NCI-H82 (cell line): ENCODE measurements at regions not wholly inside any gene's neighbourhood (a gene's known extent, or its start where the extent isn't known, plus 50 kb on each side); places are given as distances from the start of the nearest gene placed in this dataset.

ENCODE experiments used
- DNase-seq: peaks from one replicate; lab custom pipeline; 2025; lab: John Stamatoyannopoulos, UW

- no peak for DNase-seq
These were observed 111.1 kb upstream of the SLC66A3 start for GRCh38 chr2:11044201-11044600.

GRCh38 chr2:11045294-11045693 lies 110.0 kb upstream of the SLC66A3 start:
- DNase-seq = no peak

DNA sequence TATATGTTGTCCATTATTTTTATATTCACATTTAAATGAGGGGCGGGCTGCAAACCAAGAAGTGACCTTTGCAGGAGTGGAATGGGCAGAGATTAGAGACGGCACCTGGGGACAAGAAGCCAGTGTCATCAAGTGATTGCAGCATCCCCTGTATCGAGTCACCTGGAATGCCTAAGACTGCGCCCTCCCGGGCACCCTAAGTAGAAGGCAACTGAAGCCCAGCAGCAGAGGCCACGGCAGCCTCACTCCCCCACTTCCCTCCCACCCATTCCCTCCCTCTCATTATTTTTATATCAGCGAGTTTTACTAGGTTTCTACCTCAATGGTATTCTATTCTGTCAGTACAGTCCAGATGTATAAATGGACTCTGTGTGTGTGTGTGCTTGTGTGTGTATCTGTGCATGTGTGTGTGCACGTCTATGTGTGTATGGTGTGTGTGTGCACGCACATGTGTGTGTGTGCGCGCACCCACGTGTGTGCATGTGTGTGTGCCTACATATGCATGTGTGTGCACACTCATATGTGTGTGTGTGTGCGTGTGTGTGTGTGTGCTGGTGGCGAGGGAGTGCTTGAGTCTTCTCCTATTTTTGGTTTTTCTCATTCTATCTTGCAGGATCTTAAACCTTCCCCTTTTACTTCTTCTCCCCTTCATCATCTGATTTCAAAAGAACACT lies 106.8 kb upstream of the SLC66A3 start:
- no peak for DNase-seq

GRCh38 chr2:11050565-11050964 lies 104.7 kb upstream of the SLC66A3 start:
- DNase-seq = no peak

DNA sequence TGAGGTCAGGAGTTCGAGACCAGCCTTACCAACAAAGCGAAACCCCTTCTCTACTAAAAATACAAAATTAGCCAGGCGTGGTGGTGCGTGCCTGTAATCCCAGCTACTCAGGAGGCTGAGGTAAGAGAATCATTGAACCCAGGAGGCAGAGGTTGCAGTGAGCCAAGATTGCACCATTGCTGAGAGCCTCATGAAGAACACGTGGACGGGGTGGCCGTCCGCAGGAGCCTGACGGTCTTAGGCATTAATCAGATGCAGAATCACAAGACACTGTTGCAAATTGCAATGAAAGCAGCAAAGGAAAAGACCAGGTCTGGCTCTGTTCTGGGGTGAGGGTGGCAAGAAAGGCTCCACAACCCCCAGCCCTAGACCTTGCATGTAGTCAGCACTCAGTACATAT lies 104.0 kb upstream of the SLC66A3 start:
- DNase-seq = no peak

DNA sequence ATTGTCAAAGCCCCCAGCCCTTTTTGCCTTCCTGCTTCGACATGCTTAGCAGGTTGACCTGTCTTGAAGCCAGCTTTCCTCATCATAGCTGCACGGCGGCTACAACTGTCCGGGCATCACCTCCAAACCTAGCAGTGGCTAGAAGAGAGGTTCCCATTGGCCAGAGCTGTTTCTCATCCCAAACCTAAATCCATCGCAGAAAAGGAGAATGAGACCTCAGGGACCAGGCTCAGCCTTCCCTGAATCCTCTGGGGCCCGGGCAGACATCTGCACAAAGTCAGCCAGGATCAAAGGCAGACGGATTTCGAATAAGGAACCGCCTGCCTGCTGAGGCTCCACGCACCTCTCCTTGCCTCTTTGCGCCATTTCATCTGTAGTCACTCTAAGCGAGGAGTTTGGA lies 101.7 kb upstream of the SLC66A3 start:
- no peak for DNase-seq

- DNase-seq = no peak
These were observed 100.2 kb upstream of the SLC66A3 start for GRCh38 chr2:11054783-11055678.

DNA sequence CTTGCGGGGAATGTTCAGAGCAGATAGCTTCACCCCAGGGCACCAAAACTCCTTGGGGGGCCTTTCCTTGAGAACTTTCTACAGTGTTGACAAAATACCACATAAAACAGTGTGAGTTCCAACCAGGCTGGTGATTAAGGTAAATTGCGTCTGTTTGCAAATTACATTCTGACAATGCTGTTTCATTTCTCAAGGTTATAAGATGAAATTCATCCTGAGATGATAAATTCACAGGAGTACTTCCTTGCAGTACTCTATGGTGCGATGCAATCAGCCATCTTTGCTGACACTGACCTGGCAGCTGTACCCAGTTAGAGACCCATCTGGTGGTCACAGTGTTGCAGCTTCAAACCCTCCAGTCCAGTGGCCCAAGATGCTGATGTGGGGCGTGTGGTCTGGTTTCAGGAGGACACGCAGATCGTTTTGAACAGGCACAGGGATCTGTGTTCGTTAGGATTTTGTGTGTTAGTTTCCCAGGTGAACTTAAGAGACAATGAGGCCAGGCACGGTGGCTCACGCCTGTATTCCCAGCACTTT lies 99.5 kb upstream of the SLC66A3 start:
- DNase-seq = no peak

- no peak for DNase-seq
These were observed 98.7 kb upstream of the SLC66A3 start for GRCh38 chr2:11056614-11057013.

GRCh38 chr2:11057031-11057430 lies 98.2 kb upstream of the SLC66A3 start:
- DNase-seq = no peak

GRCh38 chr2:11058129-11058528 lies 97.1 kb upstream of the SLC66A3 start:
- no peak for DNase-seq

- DNase-seq = no peak
These were observed 94.7 kb upstream of the SLC66A3 start for GRCh38 chr2:11060376-11061169.

GRCh38 chr2:11065833-11066485 lies 89.3 kb upstream of the SLC66A3 start:
- no peak for DNase-seq

GRCh38 chr2:11067221-11068078 lies 87.8 kb upstream of the SLC66A3 start:
- no peak for DNase-seq

DNA sequence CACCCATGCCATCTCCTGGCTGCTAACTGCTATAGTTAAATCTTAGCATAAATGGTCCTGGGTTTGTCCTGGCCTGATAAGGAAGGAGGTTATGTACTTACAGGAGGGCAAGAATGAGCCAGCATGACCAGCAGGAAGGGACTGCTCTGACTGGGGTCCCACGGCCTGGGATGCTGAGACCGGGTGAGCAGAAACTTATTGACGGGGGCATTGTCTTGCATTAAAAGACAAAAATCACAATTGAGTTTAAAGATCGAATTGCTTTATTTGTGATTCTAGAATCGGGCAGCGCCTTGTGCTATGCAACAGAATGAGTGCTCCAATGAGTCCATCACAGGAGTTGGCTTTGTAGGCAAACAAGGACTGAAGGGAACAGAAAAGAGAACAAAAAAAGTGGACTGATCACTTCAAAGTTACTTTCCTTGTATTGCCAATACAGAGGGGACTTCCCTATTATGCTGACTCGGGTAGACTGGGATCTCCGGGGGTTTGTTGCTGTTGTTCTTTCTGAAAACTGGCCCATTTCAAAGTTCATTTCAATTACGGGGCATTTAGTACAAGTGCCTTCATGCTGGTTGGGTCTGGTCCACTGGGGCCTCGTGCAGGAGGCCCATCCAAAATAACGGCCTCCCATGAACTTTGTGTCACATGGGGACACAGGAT lies 87.1 kb upstream of the SLC66A3 start:
- no peak for DNase-seq

DNA sequence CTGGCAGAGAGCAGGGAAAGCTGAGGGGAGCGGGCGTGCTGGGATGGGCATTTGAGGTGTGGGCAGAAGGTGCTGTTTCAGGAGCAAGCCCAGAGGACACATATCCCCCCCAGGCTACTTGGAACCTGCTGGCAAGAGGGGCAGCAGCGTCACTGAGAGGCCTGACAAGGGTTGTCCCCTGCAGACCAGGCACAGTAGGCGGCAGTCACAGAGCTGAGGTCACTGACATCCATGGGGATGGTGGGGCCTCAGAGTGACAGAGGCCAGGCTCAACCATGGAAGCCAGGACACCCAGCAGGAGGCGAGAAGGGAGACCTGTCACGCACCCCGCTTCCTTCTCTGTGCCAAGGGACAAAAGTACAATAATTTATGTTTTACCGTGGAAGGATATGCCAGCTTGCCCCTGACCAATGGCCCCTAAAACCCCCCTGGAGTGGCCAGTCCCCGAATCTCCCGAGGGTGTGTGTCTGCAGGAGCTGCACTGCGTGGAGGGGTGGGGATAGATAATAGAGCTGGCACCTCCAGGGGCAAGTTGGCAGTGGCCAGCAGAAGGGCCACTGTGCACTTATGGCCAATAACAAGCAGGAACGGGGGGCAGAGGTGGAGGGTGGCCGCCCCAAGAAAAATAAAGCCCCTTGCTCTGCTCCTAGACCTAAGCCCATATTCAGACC lies 86.3 kb upstream of the SLC66A3 start:
- DNase-seq = no peak

GRCh38 chr2:11069566-11070185 lies 85.6 kb upstream of the SLC66A3 start:
- DNase-seq = no peak

GRCh38 chr2:11071211-11071610 lies 84.1 kb upstream of the SLC66A3 start:
- no peak for DNase-seq

DNA sequence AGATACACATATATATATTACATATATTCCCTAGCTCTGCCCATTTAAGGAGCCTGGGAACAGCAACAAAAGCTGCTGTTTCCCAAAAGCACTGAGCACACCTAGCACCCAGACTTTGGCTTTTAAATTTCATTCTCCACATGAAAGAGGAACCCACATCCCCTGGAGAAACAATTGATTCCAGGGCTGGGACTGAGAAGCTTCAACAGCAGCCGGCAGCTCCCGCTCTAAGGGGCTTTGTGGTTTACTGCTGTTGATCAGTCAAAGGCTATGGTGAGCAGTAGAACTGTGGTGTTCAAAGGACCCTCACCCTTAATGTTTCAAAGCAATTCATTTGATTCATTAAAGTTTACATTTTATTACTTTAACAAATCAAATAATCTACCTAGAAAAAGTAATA lies 83.3 kb upstream of the SLC66A3 start:
- DNase-seq = no peak
